ENCODE measurements at regions not wholly inside any gene's neighbourhood (a gene's known extent, or its start where the extent isn't known, plus 50 kb on each side); places are given as distances from the start of the nearest gene placed in this dataset.

DNA sequence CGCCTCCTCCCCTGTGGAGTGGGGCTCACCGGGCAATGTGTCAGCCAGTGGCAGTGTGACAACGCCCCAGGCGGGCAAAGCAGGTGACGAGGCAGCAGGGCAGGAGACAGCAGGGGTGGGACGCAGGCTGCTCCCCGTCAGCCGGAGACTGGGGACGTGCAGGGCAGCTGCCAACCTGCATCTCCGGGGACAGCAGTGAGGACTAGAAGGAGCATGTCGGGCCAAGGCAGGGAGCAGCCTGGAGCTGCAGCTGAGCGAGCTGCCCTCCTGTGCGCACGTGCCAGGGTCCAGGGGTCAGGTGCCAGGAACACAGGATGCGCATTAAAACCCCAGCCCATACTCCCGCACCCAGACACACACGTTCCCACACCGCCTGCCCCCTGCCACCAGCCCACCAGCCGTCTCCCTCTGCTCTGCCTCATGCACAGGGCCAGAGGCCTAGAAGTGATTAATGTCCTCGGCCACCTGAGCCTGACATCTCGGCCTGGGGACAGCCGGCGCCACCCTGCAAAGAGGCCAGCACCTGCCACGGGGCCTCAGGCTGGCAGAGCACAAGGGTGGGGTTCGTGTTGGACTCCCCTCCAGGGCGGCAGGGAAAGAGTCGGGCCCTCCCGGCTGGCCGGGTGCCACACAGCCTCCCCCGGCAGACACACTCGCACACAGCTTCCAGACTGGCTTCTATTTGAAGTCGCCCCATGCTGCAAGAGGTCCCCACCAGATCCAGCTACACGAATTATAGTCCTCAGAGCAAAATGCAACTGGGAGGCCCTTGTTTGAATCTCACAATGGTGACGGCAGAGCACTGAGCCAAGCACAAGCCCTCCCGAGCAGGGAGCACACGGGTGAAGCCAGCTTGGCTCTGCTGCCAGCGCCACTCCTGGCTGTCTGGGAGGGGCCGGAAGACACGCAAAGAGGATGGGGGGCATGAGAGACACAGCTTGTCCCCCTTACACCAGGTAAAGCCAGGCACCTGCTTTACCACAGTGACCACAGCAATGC is 90.4 kb downstream of the RBFOX3 start:
- DNase-seq: no peak

GRCh38 chr17:79519601-79520000 is 91.2 kb downstream of the RBFOX3 start:
- DNase-seq: no peak

DNA sequence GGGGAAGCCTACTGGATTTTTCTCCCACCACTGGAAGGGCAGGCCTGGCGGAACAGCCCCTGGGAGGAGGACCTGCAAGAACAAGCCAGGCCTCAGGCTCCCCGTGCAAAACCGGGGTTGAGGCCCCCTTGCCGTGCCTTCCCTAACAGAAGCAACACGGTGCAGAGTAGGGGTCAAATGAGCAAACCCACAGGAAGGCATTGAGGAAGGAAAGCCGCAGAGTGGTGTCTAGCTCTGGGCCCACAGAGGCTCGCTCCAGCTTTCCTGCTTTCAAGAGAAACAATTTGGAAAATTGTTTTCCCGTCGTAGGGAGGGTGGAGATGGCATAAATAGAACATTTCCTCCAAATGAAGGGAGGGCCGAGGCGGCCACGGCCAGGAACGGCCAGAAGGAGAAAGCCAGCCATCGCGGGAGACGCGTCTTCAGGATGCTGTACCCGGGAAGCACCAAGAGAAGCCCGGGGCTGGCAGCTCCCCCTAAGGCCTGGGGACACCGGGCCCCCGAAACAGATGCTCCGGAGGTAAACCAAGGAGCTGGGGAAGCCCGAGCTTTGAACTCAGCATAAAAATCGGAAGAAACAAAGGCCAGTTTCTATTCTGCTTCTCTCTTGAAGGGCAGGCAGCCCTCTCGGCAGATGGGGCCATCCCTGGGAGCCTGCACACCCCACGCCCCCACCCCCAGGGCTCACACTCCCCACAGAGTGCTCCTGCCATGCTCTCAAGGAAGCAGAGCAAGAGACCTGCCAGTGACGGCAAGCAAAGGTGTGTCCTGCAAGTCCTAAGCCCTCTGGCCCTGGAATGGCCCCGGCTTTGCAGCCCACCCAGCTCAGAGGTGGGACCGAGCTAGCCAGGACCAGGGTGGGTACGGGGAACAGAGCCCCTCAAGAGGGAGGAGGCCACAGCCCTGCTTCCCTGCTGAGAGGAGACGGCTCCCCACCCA is 92.0 kb downstream of the RBFOX3 start:
- no peak for DNase-seq

GRCh38 chr17:79517827-79518584 is 92.8 kb downstream of the RBFOX3 start:
- DNase-seq: no peak

DNA sequence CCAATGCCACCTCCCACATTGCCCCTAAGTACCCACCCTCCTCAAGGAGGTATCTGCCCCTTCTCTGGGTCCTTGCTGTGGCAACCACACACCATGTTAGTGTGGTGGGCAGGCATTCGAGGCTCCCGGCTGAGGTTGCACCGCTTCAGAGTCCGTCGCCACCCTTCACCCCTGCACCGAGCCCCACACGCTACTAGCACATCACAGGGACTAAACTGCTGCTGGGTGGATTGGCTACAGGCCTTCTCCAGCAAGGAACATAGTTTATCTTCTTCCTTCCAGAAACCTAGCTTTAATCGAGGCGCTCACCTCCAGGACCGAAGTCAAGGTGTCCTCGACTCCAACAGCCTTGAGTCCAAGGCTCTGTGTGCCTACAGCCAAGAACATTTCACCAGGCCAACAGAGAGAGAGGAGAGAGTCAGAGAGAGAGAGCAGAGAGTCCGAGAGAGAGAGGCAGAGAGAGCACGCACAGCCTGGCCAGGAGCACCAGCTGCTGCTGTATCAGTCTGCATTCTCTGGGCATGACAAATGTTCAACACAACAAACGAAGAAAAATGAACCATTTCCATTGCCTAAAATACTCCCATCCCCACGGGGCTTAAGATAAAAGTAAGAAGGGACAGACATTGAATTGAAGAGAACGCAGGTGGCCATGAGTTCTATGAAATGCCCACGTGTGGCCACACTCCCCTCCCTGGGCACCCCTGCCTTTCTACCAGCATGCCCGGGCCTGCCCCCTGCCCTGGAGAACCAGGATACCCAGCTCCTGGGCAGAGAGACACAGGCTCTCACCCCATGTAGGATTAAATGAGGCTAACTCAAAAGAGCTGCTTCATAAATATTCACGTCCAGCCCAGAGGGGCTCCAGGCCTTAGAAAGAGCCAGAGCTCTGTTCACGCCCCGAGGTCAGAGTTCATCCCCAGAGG is 94.9 kb downstream of the RBFOX3 start:
- DNase-seq: no peak

DNA sequence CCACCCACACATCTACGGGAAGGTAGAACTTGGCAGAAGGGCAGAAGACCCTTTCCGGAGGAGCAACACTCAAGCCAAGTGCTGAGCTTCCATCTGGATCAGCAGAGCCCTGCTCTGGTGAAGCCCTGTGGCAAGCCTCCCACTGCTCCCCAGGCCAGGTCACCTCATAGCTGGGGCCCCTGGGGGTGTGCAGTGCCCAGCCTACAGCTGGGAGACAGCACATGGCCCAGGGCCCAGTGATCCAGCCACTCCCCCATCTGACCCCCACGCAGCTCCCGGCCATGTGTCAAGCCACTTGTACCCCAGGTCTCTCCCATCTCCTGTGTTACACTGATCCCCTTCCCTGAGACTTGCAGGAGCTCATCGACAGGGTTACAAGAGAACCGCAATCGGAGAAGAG is 95.7 kb downstream of the RBFOX3 start:
- no peak for DNase-seq

DNA sequence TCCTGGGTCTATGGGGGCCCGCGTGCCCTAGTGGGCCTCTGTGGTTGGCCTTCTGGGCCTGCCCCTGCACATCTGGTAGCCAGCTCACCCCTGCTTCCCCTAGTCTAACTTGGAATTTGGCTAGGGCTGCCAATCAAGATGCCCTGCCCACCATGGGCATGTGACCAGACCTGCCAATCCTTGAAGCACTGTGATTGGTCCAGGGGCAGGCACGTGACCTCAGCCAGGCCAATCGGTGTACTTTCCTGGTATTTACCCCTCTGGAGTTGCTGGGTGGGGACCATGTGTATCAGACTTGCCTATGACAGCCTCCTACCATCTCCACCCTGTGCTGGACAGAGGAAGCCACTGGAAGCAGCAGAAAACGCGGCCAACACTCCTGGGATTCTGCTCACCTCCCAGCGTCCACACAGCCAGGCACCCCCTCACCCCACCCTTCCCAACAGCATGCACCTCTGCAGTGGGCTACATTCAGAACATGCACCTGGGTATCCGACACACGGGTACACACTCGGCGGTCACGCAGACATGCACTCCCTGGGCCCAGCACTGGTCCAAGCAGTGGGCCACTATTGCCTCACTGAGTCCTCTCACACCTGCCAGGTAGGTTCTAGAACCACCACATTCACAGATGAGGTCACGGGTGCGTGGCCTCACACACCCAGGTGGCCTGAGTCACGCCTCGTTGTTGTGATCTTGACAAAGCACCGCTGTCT is 96.9 kb downstream of the RBFOX3 start:
- no peak for DNase-seq

- no peak for DNase-seq
Observed at GRCh38 chr17:79513206-79513605, 97.6 kb downstream of the RBFOX3 start.

- DNase-seq: no peak
Observed at GRCh38 chr17:79511471-79511870, 99.4 kb downstream of the RBFOX3 start.

DNA sequence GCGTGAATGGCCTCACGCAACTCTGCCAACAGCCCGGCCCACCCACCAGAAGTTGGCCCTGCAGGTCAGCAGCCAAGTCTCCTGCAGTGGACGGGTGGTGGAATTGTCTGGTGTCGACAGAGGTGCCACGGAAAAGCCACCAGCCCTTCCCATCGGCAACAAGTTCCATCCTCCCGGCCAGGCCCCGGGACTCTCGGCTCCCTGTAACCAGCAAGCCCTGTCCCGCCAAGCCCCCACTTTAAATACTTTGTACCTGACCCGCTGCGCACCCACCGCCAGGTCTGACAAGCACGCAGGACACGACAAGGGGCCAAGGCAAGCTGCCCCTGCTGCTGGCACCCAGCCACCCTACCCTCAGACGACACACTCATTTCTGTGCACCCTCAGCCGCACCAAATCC is 100.8 kb downstream of the RBFOX3 start:
- DNase-seq: no peak

DNA sequence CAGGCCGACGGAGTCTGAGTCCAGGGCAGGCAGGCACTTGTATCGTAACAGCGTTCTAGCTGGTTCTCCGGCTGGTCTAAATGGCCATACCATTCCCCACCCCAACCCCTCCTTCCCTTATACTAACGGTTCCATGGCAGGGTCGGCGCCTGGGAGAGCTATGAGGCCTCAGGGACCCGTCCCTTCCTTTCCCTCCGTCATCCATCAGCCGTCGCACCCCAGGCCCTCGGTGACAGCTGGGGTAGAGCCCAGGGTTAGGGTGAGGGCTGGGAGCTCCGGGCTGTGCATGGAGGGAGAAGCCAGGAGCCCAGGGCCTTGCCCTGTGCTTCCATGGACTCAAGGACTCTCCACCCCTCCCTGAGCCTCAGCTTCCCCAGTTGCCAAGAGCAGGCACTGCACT is 101.4 kb downstream of the RBFOX3 start:
- DNase-seq: no peak

GRCh38 chr17:79509008-79509407 is 101.8 kb downstream of the RBFOX3 start:
- no peak for DNase-seq

DNA sequence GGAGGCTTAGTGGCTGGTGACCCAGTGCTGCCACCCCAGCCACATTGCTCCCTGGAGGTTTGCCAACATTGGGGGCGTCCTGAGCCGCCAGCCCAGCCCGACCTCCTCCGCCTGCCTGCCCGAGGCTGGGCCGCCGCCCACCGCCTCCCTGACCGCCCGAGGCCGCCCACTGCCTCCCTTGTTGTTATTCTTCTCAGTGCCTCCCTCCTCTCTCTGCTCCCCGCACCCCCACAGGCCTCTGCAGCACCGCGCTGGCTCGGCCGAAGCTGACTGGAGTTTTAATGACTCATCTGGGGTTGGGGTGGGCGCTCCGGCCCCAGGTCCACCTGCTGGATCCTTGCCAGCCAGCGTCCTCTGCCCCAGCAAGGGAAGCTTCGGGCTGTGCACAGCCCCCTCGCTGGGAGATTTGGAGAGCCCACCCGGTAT is 102.5 kb downstream of the RBFOX3 start:
- DNase-seq: no peak

DNA sequence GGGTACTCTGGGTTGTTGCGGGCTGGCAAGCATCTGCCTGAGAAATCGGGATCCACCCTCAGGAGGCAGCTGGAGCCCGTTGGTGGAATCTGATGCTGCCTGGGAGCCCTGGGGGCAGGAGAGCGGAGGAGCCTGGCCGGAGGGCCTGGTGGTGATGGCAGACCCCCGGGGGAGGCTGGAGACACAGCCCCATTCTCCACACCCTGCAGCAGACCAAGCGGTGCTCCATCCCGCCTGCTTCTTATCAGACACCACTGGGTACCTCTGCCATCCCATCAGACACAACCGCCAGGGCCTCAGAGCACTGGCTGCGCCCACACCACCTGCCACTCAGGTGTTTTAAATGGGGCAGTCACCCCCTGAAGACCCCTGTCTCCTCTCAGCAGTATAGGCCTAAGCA is 103.9 kb downstream of the RBFOX3 start:
- DNase-seq: no peak

DNA sequence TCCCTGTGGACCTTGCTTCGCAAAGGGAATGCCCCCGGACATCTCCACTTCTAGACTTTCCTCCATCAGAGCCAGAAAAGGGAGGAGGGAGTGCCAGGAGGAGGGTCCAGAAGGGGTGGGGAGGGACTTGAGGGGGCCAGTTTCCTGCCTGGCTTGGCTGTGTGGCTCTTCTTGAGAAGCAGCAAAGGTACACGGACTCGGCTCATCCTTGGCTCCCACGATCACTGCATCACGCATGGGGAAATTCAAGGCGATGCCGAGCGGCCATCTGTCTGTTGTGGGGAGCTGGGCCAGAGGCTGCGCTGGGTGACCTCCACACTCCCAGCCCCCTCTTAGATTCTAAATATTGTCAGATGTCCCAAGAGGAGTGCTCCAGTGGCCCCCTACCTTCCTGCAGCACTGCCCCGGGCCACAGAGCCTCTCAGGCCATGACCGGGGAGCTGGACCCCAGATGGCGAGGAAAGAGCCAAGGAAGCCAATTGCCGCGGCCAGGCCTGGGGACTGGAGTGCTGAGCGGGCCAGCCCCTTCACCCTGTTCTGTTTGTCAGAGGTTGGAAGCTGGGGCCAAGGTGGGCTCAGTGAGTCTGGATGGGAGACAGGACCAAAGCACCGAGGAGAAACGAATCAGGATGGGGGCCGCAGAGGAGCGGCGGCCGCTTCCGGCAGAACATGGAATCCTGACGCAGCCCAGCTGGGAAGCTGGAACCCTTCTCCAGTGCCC is 104.5 kb downstream of the RBFOX3 start:
- DNase-seq: no peak

- DNase-seq: no peak
Observed at GRCh38 chr17:79505199-79505598, 105.7 kb downstream of the RBFOX3 start.

DNA sequence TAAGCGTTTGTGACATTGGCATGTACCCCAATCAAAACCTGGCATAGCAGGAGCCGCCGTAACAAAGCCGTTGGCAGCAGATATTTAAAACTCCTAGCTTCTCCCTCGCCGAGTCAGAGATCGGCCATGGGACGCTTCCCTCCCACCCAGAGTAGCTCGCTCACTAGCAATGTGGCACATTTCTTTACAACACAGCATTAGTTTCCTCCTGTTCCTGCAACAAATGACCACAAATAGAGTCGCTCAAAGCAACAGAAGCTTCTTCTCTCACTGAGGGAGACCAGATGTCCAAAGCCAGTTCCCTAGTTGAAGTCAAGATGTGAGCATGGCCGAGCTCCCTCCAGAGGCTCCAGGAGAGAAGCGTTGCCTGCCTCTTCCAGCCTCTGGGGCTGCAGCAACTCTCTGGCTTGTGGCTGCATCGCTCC is 106.7 kb downstream of the RBFOX3 start:
- no peak for DNase-seq

DNA sequence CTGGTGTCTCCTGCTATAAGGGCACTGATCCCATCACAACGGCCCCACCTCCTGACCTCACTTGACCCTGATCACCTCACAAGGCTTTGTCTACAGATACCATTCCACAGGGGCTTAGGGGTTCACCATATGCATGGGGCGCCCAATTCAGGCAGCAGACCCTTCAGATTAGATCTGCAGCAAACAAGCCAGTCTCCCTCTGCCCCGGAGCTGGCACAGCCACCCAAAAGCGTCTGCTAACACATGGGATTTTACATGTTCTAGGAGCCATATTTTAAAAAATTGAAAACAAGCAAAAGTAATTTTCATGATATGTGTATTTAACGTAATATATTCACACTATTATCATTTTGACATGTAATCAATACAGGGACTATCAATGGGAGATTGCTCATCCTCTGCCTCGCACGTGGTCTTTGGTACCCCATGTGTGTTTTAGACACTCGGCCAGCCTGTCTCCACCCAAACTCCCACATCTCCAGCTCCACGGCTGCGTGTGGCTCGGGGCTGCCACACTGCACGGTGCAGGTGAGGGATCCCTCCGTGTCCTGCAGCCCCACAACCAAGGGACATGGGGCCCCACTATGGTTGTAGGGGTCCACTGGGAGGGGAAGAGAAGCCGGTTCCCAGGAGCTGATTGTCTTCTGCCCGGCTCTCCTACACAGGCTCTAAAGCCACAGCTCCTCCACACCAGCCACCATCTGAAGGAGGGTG is 107.6 kb downstream of the RBFOX3 start:
- no peak for DNase-seq

DNA sequence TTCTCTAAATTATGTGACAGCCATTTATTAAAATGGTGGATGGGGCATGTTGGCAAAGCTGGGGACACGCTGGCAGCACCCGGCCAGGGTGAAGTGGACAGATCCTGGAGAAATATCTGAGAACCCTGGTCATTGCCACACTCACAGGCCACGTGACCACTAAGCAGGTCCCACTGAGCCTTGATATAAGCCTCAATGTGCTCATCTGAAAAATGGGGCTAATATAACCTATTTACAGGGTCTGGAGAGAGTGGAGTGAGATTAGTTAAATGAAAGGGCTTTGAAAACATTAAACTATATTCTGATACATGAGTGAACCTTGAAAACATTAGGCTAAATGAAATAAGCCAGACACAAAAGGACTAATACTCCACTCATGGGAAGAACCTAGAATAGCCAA is 108.9 kb downstream of the RBFOX3 start:
- DNase-seq: no peak

Measured in activated CD8-positive, alpha-beta memory T cell treated with anti-CD3 and anti-CD28 coated beads, Interleukin-2, amount 50 U/mL, for 48 hours (primary cell).